ENCODE measurements at regions not wholly inside any gene's neighbourhood (a gene's known extent, or its start where the extent isn't known, plus 50 kb on each side); places are given as distances from the start of the nearest gene placed in this dataset.
"Not testable (repeated sequence)": the region's sequence is repeated elsewhere in the genome, so short reads cannot be mapped to it uniquely, and the experiment has no call there.

GRCh38 chr2:192467953-192468660 lies 273.4 kb upstream of the TMEFF2 start:
- no peak for DNase-seq

DNA sequence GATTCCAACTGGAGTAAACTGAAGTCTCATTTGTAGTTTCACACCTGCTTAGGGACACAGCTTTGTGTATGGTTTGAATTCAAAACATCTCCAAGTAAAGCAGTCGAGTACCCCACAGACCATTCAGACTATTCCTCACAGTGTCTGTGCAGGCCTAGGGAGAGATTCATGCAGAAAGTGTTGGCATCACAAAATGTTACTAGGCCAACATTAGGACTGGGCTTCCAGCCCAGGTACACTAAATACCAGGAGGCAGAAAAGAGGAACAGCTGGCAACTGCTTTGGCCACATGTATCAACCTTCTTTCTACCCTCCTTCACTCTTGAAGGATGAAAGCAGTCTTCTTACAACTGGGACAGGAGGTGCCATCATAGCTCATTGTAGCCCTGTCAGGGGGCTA lies 270.4 kb upstream of the TMEFF2 start:
- no peak for DNase-seq

DNA sequence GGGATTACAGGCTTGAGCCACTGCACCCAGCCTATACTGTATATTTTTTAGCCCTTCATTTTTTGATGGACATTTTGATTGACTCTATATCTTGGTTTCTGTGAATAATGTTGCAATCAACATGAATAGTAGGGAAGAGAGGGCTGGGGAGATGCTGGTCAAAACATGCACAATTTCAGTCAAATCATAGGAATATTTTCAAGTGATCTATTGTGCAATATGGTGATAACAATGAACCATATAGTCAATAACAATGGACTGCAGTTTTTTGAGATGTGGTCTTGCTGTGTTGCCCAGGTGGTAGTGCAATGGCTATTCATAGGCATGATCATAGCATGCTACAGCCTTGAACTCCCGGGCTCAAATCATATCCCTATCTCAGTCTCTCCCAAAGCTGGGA lies 264.7 kb upstream of the TMEFF2 start:
- no peak for DNase-seq

GRCh38 chr2:192448881-192449280 lies 254.1 kb upstream of the TMEFF2 start:
- no peak for DNase-seq

DNA sequence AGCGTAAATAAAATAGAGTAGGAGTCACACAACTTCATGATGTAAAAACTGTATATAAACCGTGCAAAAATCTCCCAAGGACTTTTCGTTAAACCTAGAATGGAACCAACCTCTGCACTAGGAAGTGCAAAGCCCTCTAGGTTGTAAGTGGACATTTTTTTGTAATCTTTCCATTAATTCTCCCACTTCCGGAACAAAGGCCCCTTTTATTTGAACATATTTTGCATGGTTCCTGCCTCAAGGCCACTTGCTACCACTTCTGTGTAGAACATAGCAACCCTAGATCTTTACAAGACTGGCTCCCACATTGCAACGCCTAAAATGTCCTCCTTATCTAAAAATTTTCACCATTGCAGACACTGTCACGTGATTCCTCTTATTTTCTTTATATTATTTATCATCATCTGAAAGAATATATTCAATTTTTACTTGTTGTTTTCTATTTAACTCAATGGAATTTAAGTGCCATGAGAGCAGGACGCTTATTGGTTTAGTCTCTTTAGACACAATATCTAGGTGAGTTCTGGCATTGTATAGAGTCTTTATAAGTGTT lies 249.6 kb upstream of the TMEFF2 start:
- DNase-seq = no peak

- no peak for DNase-seq
Observed at GRCh38 chr2:192443831-192444230, 249.1 kb upstream of the TMEFF2 start.

DNA sequence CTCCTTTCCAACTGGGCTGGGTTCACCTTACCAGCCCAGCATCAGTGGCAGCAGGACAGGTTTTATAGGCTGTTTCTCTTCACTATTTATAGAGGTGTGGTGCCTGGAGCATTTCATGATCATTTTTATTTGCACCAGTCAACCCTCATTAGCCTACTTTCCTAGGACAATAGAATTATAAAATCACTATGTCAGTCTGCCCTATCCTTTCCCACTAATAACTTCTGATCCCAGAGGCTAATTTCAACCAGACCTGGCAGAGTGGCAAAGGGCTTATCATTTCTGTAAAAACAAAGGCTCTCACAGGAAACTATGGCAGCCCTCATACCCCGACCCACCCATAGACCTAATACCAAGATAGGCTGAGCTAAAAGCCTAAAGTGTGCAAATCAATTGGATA lies 243.5 kb upstream of the TMEFF2 start:
- no peak for DNase-seq

DNA sequence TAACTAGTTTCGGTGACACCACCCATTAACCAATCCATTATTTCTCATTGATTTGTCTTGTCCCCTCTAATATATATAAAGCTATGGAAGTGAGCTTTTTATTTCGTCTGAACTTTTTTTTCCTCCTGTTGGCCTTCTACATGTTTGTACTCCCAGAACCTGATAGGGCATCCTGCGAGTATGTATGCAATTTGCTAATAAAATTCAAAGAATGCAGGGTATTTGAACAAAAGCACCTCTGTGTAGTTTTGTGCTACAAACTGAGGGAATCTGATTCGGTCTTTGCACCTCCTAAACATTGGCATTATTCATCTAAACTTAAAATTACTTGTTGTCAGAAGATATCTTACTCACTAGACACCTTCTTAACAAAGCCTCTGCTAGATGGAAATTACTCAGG lies 242.9 kb upstream of the TMEFF2 start:
- no peak for DNase-seq

DNA sequence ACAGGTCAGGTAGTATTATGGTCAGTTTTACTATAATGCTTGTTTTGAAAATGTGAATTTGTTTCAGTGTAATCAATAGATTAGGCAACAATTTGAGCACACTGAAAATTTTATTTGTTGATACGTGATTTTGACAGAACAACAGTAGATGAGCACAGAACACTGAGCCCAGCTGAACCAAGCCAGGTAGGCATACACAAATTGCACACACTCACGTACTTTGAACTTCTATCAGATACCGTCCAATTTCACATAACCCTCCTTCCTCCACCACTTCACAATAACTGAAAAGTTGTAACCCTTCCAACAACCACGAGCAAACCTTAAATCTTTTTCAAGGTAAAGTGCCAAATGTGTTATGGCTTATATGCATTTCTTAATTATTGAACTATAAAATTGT lies 229.5 kb upstream of the TMEFF2 start:
- DNase-seq = no peak

DNA sequence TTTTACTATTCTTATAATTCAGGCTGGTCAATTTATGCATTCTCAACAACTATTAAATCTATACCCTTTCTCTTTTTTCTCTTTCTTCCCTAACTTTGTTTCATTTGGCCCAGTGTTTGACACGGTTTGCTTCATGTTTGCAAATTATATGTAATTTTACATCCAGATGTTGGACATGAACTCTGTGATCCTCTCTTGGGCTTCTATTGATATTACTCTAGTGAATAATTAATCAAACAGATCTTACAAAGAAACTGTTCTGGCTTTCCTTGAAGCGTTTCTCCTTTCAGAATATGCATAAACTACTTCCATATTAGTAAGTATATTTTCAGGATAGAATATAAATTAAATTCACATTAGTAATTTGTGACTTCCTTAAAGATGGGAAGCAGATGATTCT lies 225.1 kb upstream of the TMEFF2 start:
- DNase-seq = no peak

DNA sequence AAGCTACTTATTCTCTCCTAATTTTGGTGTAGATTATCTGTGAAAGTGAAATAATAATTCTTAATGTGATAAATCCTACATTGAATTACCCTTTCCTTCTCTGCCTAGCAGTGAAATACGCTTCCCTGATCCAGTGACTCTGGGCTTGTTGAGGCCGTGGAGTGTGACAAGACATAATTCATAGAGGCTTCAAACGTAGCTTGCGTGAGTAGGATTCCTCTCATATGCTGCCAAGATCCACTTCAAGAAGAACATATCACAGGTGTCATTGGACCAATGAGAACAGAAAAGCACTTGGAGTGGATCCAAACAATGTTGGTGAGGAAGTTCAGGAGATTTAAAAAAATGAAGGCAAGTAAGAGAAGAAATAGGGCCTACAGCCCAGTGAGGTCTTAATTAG lies 221.3 kb upstream of the TMEFF2 start:
- no peak for DNase-seq

DNA sequence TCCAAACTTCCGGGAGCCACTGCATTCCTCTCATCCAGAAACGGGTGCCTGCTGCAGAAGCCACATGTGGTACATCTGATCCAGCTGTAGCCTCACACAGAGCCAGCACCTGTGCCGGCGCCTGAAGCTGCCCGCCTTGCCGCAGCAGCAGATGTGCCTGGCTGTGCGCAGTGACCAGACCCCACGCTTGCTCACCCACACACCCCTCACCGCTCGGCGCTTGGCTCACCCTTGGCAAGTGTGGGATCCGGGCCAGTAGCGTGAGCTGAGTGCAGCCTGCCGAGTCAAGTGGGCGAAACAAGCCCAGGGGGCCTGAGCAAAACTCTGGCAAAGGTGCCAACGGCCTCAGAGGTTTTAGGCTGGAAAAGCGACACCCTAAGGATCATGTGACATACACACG lies 220.1 kb upstream of the TMEFF2 start:
- DNase-seq = no peak

GRCh38 chr2:192413812-192414681 lies 219.3 kb upstream of the TMEFF2 start:
- DNase-seq = no peak

DNA sequence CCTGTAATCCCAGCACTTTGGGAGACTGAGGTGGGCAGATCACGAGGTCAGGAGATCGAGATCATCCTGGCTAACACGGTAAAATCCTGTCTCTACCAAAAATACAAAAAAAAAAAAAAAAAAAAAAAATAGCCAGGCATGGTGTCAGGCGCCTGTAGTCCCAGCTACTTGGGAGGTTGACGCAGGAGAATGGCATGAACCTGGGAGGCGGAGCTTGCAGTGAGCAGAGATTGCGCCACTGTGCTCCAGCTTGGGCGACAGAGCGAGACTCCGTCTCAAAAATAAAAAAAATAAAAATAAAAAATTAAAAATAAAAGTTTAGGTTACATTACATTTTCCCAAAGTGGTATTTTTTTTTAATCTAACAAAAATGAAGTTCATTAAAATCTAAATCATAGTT lies 218.1 kb upstream of the TMEFF2 start:
- DNase-seq = not testable (repeated sequence)

- no peak for DNase-seq
Observed at GRCh38 chr2:192412394-192412793, 217.7 kb upstream of the TMEFF2 start.

- DNase-seq = no peak
Observed at GRCh38 chr2:192411755-192412154, 217.0 kb upstream of the TMEFF2 start.

- DNase-seq = no peak
Observed at GRCh38 chr2:192410319-192410718, 215.6 kb upstream of the TMEFF2 start.

DNA sequence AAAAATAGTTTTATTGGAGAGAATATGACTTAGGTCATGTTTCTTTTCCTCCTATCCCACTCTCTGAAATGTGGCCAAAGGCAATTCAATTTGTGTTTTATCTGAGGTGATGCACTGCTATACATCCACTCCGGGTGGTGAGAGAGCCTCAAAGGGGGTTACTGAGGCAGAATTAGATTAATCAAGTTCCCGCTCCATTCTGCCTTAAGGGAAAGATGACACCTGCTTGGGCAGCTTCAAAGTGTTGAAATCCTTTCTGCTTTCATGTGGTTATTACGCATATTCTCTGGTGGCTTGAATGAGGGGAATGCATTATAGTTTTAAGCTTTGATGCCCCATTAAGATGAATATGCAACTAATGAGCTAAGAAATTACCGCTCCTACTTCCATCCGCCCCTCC lies 213.0 kb upstream of the TMEFF2 start:
- DNase-seq = no peak

DNA sequence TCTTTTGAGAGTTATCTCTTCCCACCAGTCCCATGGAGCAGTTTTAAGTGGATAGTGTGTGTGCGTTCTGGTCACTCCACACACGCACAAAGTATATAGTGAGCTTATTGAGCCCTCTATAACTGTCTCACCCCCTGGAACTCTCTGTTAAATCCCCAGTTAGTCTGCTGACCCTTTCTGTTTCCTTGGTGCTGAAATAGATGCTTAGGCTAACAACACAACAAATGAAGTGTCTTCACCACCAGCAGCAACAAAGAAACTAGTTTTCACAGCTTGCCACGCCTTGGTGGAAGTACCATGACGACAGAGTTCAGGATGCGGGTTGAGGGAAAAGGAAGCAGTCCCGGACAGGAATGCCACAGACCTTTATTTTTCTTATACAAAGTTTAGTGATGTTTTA lies 203.5 kb upstream of the TMEFF2 start:
- no peak for DNase-seq

DNA sequence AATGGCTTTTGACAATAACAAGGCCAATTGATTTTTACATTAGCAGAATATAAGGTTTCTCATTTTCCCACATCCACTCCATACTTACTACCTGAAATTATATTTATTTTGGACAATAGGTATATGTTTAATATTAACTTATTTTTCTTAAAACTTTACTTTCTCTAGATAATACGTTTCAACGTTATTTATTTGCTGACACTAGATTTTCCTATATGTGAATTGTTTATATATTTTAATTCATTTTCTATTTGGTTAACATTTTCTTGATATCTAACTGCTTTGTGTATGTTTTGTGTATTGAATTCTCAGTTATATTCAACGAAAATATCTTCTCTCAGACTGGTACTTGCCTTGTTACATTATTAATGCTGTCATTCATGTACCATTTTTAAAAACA lies 199.9 kb upstream of the TMEFF2 start:
- no peak for DNase-seq

GRCh38 chr2:192391041-192391440 lies 196.3 kb upstream of the TMEFF2 start:
- no peak for DNase-seq

DNA sequence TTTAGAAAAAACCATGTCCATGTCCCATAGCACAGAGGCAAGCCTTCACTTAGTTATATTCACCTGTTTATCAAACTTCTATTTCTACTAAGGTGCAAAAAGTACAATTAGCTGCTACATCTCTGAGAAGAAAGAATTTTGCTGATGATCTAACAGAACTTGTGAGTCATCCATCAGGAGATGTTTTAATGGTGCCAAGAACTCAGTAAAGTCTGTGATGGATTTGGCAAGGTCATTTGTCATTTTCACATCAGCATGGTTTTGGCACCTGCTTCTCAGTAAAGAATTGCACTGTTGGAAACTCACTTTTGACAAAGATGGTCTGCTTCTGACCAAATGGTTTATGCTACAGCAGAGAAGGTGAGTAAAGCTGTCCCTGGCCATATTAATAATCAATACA lies 195.7 kb upstream of the TMEFF2 start:
- no peak for DNase-seq

- DNase-seq = not testable (repeated sequence)
Observed at GRCh38 chr2:192384191-192384590, 189.5 kb upstream of the TMEFF2 start.

DNA sequence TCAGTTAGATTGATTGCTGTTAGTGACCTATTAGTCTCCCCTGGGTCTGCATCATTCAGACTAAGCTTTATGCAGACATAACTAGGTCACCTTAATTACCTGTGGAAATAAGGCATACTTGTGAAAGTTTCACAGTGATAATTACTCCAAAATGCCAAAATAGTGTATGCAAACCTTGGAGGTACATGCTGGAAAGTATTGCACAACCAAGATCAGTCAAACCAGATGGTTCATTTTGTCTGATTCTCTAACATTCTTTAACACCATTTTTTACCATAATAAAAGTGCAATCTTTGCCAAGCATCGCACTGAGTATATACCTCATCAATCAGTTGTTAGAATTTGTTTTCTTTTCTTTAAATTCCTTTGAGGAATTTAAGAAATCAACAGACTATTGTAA lies 186.3 kb upstream of the TMEFF2 start:
- DNase-seq = no peak
